CD4-positive, alpha-beta T cell treated with Interleukin-2 at 100 ng/mL for 4 hours (primary cell): ENCODE measurements at regions not wholly inside any gene's neighbourhood (a gene's known extent, or its start where the extent isn't known, plus 50 kb on each side); places are given as distances from the start of the nearest gene placed in this dataset.

Experiments used
- DNase-seq: peaks from one replicate; pipeline ENCODE4 v3.0.0-alpha.2; 2020; ENCODE audit warnings: low spot score

DNA sequence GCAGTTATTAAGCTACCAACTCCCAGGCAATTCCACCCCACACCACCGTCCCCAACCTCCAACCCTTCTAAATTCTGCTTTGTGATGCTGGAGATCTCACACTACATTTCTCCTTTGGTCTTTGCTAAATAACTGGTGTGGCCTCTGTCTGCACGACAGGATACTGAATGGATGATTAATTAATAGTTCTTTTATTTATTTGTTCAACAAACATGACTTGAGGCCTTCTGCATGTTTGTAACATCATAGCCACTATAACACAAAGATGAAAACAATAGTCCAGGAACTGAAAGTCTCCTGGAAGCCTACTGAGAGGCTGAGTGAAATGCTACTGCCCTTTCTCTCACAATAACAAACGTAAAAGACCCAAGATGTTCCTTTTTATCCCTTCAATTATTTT, 609.5 kb upstream of the UBE2E2 start:
- no peak for DNase-seq

DNA sequence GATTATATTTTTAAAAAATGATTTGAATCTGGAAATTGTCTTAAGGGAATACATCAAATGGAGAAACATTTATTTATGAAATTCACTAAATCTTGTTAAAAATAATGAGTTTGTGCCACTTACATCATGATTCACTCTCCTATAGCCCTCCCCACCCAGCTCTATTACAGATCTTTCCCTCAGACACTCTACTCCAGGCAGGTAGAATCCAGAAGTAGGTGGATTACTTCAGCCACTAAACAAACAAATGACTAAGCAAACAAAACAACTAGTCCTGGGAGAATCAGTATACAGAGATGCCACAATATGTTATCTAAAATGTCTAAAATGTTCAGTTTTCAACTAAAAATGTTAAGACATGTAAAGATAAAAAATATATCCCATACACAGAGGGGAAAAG, 608.1 kb upstream of the UBE2E2 start:
- no peak for DNase-seq

DNA sequence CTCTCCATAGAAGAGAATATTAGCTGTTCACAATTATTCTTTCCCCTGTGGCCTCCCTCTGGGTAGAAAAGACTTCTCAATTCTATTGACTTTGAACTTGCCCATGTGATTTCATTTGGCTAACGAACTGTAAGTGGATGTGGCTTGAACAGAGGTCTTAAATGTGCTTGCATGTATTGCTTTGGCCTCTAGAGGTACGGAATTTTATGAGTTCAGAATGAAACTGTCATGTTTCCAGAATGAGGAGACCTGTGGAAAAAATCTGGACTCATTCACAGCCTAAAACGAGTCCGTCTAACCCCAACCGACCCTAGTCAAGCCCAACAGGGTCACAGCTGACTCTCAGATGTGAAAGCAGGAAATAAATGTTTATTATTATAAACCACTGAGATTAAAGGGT, 596.7 kb upstream of the UBE2E2 start:
- DNase-seq: no peak

GRCh38 chr3:22606938-22607337, 596.2 kb upstream of the UBE2E2 start:
- DNase-seq: no peak

GRCh38 chr3:22608093-22608492, 595.0 kb upstream of the UBE2E2 start:
- no peak for DNase-seq

DNA sequence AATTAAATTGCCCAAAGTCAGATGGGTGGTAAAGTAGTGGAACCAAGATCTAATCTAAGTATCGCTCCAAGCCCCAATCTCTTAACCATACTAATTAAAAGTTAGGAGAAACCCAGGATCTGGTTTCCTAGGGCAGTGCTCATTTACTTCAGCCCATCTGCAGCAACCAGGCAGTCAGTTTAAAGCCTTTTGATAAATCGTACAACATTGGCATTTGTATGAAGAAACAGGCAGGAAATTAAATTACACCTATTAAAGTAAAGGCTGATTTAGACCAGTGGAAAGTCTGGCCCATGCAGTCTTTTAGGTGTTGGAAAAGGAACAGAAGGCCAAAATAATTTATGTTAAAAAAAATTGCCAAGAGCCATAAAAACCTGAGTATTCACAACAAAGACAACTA, 594.4 kb upstream of the UBE2E2 start:
- DNase-seq: no peak

- DNase-seq: no peak
These were observed 594.0 kb upstream of the UBE2E2 start for GRCh38 chr3:22609139-22609538.

DNA sequence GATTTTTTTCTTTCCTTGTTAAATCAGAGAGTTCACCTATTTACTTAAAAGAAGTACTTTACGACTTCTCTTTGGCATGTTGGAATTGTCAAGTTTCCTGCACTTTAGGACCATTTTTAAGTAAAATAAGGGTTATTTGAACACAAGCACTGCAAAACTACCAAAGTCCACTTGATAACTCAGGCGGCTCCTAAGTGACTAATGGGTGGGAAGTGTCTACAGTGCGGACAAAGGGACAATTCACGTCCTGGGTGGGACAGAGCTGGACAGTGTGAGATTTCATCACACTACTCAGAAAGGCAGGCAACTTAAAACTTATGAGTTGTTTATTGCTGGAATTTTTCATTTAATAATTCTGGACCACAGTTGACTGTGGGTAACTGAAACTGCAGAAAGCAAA, 590.2 kb upstream of the UBE2E2 start:
- DNase-seq: no peak

- DNase-seq: no peak
These were observed 587.3 kb upstream of the UBE2E2 start for GRCh38 chr3:22615790-22616189.

DNA sequence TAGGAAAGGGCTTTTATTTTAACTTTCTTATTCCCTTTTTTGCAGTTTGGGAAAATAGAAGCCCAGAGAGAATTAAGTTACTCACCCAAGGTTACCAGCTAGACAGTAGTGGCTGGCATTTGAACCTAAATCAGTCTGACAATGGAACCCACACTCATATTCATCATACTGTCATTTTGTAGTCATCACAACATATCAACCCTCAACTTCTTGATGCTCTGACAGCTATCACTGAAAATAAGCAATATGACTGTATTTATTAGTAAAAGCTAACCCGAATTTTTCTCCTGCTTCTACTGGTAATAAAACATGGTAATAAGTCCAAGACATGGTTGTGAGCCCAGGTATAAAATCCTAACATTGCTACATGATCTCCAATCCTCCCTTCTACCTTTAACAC, 585.8 kb upstream of the UBE2E2 start:
- no peak for DNase-seq

DNA sequence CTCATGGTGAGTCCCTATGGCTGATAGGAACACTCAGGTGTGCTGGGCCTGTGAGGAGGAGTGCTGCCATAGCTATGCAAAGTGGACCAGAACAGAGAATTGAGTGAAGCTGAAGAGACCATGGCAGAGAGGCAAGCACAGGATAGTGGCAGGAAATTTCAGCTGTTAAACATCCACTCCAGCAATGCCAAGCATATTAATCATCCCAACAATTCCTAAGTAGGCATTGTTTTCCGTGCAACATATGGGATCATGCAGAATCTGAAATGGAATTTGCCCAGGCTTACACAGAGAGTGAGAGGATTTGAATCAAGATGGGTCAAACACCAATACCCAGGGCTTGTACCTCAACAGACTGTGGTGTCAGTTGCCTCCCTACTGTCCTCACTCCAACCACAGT, 582.6 kb upstream of the UBE2E2 start:
- no peak for DNase-seq

- DNase-seq: no peak
These were observed 581.8 kb upstream of the UBE2E2 start for GRCh38 chr3:22621205-22621809.

DNA sequence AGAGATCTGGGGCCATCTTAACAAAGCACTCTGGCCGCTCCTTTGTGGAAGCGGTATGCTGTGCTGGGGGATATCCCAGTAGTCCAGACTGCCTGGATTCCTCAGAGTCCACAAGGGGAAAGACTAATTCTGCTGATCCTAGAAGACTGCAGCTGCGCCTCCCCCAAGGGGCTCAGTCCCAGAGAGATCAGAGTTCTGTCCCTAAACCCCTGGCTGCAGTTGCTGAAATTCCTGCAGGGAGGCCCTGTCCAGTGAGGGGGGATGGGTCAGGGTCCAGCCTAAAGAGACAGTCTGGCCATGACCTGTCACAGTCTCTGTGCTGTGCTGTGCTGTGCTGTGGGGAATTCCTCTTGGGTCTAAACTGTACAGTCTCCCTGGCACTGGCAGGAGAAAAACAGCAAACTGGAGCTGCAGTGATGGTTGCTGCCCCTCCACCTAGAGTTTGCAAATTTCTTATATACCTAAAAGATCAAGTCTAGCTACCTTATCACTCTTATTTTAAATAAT, 575.1 kb upstream of the UBE2E2 start:
- DNase-seq: no peak

GRCh38 chr3:22632536-22632935, 570.6 kb upstream of the UBE2E2 start:
- no peak for DNase-seq

DNA sequence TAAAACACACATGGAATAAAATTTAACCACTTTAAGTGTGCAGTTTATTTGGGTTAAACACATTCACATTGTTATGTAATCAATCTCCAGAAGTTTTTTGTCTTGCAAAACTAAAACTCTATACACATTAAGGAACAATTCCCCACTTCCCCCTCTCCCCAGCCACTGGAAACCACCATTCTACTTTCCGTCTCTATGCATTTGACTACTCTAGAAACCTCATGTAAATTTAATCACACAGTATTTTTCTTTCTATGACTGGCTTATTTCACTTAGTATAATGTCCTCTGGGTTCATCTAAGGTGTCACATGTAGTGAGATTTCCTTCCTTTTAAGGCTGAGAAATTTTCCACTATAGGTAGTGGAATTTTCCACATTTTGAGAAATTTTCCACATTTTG, 568.7 kb upstream of the UBE2E2 start:
- no peak for DNase-seq

GRCh38 chr3:22659651-22660475, 543.3 kb upstream of the UBE2E2 start:
- DNase-seq: no peak

- no peak for DNase-seq
These were observed 542.5 kb upstream of the UBE2E2 start for GRCh38 chr3:22660606-22661005.

- no peak for DNase-seq
These were observed 541.9 kb upstream of the UBE2E2 start for GRCh38 chr3:22661121-22661700.

- DNase-seq: no peak
These were observed 537.6 kb upstream of the UBE2E2 start for GRCh38 chr3:22665528-22665927.

- no peak for DNase-seq
These were observed 536.4 kb upstream of the UBE2E2 start for GRCh38 chr3:22666736-22667135.

DNA sequence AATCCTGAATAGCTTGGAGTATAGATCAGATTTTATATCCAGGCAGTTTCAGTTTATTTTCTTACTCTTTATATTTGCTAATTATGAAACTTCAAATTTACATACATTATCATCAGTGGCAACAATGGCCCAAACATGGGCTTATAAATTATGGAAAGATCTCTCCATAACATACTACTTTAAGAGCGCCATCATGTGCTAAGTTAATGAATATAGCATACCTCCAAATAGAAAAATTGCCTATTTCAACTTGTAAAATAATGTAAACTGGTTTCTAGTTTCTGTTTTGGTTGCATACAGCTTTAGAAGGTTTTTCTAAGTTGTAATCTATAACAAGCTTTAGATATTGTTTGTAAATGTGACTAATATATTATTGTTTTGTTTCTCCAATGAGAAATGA, 531.3 kb upstream of the UBE2E2 start:
- no peak for DNase-seq

DNA sequence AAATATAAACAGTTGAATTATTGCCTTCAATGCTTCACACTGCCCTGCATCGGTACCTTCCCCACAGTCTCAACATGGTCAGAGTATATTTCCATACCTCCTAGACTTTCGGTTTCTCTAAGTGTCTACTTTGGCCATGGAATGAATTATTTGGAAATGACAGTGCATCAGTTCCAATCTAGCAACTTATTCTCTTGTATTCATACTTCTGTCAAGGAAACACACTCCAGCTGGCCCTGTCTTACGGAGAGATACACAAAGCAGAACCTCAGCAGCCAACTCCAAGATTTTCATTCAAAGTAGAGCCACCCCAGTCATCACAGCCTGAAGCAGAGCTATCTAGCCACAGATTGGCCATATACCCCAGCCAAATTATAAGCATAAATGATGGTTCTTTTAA, 518.4 kb upstream of the UBE2E2 start:
- DNase-seq: no peak

DNA sequence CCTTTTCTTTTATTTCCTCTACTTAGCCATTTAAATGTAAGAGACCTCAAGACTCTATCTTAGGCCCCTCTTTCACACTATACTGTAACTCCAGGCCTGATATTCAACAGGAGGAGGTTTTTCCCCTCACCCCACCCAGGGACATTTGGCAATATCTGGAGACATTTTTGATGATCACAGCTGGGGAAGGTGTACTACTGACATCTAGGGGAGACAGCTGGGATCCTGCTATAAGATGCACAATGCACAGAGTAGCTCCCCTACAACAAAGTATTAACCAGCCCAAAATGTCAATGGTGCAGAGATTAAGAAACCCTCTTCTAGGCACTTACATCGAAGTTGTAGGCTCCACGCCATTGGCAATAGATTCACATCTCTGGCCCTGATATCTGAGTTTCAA, 517.5 kb upstream of the UBE2E2 start:
- DNase-seq: no peak
